Lower lobe of right lung (tissue), 2 donors: ENCODE measurements at regions not wholly inside any gene's neighbourhood (a gene's known extent, or its start where the extent isn't known, plus 50 kb on each side); places are given as distances from the start of the nearest gene placed in this dataset.
"Not testable (repeated sequence)": the region's sequence is repeated elsewhere in the genome, so short reads cannot be mapped to it uniquely, and the experiment has no call there.

Source experiments
- ATAC-seq, 2 donors: fragments of 200-7000 bp; cut with Tn5 transposase; one replicate each; pipeline ENCODE4 v1.9.1; 2020 to 2022; ENCODE audit warnings: mild to moderate bottlenecking in 2 of 2, moderate library complexity in 2 of 2
- DNase-seq: peaks from one replicate; pipeline ENCODE4 v3.0.0-alpha.2; 2020
- H3K27ac ChIP-seq: fragments of 200-600 bp; one replicate; pipeline ENCODE4 v1.8.0; 2022
- H3K27me3 ChIP-seq: fragments of 200-600 bp; one replicate; pipeline ENCODE4 v1.8.0; 2022; ENCODE audit warnings: low read depth
- H3K36me3 ChIP-seq: fragments of 200-600 bp; one replicate; pipeline ENCODE4 v1.8.0; 2022; ENCODE audit warnings: mild to moderate bottlenecking
- H3K4me1 ChIP-seq: fragments of 200-600 bp; one replicate; pipeline ENCODE4 v1.8.0; 2022
- H3K4me3 ChIP-seq: fragments of 200-600 bp; one replicate; pipeline ENCODE4 v1.8.0; 2022; ENCODE audit warnings: mild to moderate bottlenecking
- H3K9me3 ChIP-seq: fragments of 200-600 bp; one replicate; pipeline ENCODE4 v1.8.0; 2022
- intact Hi-C: fragments of 100-400 bp; cut with DNase I; formaldehyde crosslinking; loops from one replicate; pipeline ENCODE4 v1.11.0; 2022
- TF ChIP-seq, protein P1 (sequence below): fragments of 200-600 bp; IDR thresholded peaks from one replicate; pipeline ENCODE4 v1.8.0; 2022; ENCODE audit warnings: antibody characterized with exemption, mild to moderate bottlenecking
- donor health status: DM: no; HTN: yes; CAD: no; lungs with severe emphysema.

DNA sequence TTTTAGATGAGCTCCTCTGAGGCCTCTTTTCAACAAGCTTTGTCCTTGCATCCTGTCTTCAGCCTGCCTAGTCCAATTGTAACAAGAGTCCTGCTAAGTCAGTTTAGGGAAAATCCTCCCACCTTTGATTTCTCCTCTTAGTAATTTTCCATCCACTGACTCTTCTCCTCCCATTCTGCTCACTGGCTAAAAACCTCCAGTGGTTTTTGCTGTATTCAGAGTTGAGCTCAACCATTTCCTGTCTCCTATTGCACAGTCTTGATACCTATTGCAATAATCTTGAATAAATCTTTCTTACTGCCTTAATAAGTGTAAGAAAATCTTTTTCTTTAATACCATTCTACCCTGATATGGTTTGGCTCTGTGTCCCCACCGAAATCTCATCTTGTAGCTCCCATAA lies 117.8 kb upstream of the ENPP6 start:
- intact Hi-C loops = no loop called here
- Histone ChIP-seq H3K4me1 (peaks cover 11% of the 10 kb centered on the region), H3K27ac (no peak overlapping the region), H3K27me3 (no peaks in the 10 kb centered on the region), H3K4me3 (no peak overlapping the region), H3K9me3 (peaks cover 6% of the 10 kb centered on the region), H3K36me3 (no peaks in the 10 kb centered on the region)
- DNase-seq (no peak), ATAC-seq (no peak)
- TF ChIP-seq, protein P1, sequence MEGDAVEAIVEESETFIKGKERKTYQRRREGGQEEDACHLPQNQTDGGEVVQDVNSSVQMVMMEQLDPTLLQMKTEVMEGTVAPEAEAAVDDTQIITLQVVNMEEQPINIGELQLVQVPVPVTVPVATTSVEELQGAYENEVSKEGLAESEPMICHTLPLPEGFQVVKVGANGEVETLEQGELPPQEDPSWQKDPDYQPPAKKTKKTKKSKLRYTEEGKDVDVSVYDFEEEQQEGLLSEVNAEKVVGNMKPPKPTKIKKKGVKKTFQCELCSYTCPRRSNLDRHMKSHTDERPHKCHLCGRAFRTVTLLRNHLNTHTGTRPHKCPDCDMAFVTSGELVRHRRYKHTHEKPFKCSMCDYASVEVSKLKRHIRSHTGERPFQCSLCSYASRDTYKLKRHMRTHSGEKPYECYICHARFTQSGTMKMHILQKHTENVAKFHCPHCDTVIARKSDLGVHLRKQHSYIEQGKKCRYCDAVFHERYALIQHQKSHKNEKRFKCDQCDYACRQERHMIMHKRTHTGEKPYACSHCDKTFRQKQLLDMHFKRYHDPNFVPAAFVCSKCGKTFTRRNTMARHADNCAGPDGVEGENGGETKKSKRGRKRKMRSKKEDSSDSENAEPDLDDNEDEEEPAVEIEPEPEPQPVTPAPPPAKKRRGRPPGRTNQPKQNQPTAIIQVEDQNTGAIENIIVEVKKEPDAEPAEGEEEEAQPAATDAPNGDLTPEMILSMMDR = no peak

DNA sequence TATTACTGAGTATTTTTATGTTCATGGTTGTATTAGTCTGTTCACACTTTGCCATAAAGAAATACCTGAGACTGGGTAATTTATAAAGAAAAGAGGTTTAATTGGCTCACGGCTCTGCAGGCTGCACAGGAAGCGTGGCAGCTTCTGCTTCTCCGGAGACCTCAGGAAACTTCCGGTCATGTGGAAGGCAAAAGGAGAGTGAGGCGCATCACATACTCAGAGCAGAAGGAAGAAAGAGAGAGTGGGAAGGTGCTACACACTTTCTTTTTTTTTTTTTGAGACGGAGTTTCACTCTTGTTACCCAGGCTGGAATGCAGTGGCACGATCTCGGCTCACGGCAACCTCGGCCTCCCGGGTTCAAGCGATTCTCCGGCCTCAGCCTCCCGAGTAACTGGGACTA lies 115.8 kb upstream of the ENPP6 start:
- H3K4me3 ChIP-seq, ATAC-seq, H3K27ac ChIP-seq, H3K9me3 ChIP-seq, H3K27me3 ChIP-seq, H3K36me3 ChIP-seq, DNase-seq, intact Hi-C loops: not testable (repeated sequence)
- H3K4me1 ChIP-seq = peaks cover 27% of the 10 kb centered on the region

DNA sequence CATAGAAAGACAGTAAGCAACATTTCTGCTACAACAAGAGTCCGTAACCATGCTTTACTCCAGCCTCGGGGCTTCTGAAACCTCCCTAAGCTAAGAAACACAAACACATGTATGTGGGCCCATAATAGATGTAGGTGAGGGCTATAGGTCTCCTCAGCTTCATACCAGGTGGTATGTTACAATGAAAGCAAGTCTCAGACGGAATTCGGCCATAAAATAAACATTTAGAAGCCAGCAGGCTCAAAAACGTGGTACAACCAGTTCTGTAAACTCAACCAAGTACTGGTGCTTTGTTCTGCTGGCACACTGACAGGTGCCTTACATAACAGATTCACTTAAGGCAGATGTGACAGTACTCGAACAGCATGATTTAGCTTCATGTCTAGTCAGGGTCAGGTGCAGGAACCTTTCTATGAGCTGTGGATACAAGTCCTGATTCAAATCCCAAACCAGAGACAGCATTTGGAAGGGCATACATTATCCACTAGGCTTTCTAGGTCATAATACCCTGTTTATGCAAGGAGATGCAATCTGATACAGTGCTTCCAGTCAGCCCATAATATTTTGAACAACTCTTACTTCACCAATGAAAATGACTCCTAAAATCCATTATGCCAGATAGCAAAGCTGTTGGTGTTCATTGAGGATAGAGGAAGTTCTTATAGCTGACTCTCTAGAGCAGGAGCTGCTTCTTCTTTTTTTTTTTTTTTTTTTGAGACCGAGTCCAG lies 113.8 kb upstream of the ENPP6 start:
- H3K9me3 ChIP-seq = no peaks in the 10 kb centered on the region
- H3K27me3 ChIP-seq = no peaks in the 10 kb centered on the region
- intact Hi-C loops = no loop called here
- TF ChIP-seq, protein P1 = no peak
- ATAC-seq = peak; percentile 73 to 86
- DNase-seq = no peak
- H3K4me3 ChIP-seq = no peak overlapping the region
- H3K4me1 ChIP-seq = peaks cover 27% of the 10 kb centered on the region
- peak overlapping the region; percentile 71 for H3K27ac ChIP-seq
- no peaks in the 10 kb centered on the region for H3K36me3 ChIP-seq

DNA sequence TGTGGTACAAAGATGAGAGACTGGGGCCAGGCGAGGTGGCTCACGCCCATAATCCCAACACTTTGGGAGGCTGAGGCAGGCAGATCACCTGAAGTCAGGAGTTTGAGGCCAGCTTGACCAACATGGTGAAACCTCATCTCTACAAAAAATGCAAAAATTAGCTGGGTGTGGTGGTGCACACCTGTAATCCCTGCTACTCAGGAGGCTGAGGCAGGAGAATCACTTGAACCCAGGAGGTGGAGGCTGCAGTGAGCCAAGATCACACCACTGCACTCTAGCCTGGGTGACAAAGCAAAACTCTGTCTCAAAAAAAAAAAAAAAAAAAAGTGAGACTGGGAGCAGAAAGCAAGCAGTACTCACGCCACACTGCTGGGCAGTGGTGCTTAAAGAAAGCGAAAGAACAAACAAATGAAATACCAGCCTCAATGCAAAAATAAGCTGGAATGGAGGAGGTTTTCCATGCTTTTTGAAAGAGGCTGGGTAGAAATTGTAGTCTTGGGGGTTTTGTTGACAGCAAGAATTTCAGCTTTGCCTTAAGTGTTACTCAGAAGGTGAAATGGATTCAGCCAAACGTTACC lies 112.9 kb upstream of the ENPP6 start:
- ATAC-seq = peak; percentile 45 to 62
- Histone ChIP-seq H3K4me1 (peaks cover 27% of the 10 kb centered on the region), H3K27ac (peak overlapping the region; percentile 71)
- DNase-seq, H3K4me3 ChIP-seq, H3K27me3 ChIP-seq, H3K9me3 ChIP-seq, intact Hi-C loops, H3K36me3 ChIP-seq: not testable (repeated sequence)

DNA sequence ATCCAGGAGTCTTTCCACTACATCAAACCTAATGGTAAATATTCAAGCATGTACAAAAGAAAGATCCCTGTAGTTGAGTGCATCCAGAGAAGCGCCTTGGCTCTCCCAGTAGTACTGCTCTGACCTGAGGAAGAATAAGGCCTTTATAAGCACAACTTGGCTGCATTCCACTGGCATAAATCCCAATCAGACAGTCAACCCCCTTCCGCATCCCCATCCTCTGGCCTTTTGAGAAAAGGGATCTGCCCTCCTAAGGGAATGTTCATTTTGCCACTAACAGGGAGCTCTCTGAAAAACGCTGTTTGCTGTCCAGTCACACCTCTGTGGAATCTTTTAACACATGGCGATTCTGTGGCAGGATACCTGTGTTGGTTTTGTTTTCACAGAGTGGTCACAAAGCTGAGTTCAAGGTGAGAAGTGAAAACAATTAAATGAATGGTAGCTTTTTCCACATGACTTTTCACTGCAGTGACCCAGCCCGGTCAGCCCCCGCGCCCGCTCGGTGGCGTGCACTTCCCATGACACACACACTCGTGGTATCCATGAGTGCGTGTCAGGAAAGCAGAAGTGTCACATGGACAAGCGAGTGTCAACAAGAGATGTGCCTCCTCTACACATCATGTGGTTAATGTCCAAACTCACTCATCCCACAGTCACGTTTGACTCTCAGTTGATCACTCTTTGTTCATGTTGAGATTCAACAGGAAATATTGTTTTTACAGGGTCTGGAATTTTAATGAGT lies 112.2 kb upstream of the ENPP6 start:
- peaks cover 27% of the 10 kb centered on the region for H3K4me1 ChIP-seq
- intact Hi-C loops = no loop called here
- no peaks in the 10 kb centered on the region for H3K36me3 ChIP-seq
- H3K9me3 ChIP-seq = no peaks in the 10 kb centered on the region
- peak overlapping the region; percentile 71 for H3K27ac ChIP-seq
- DNase-seq (peak; percentile 76), ATAC-seq (peak; percentile 52 to 89)
- H3K27me3 ChIP-seq = no peaks in the 10 kb centered on the region
- H3K4me3 ChIP-seq = no peak overlapping the region
- TF ChIP-seq, protein P1 = no peak

DNA sequence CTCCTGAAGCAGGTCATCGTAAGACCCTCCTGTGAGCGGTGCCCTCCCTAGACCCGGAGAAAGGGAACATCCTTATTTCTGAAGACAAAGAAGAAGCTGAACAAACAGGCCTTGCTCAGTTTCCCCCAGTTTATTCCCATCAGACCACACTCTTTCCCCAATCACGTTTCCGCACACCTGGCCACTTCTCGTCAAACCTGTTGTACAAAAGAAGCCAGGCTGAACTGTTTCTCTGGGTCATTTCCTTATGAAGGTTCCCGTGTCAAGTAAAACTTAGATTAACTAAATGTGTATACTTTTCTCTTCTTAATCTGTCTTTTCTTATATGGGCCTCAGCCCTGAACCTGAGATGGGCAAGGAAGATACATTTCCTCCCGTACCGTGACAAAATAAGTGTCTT lies 111.6 kb upstream of the ENPP6 start:
- Histone ChIP-seq H3K27me3 (no peaks in the 10 kb centered on the region), H3K4me3 (no peak overlapping the region), H3K9me3 (no peaks in the 10 kb centered on the region), H3K36me3 (no peaks in the 10 kb centered on the region), H3K27ac (no peak overlapping the region), H3K4me1 (peaks cover 27% of the 10 kb centered on the region)
- intact Hi-C loops = no loop called here
- DNase-seq (no peak), ATAC-seq (no peak)
- TF ChIP-seq, protein P1 = no peak
